Activated CD8-positive, alpha-beta memory T cell treated with anti-CD3 and anti-CD28 coated beads for 36 hours (primary cell): ENCODE measurements at regions not wholly inside any gene's neighbourhood (a gene's known extent, or its start where the extent isn't known, plus 50 kb on each side); places are given as distances from the start of the nearest gene placed in this dataset.

Source experiments
- CTCF ChIA-PET: fragments of 350-600 bp; sonication (Branson Sonifier 250); formaldehyde crosslinking; loops from one replicate; lab custom pipeline; 2021; ENCODE audit warnings: antibody characterized with exemption; lab: Charles Lee
- POLR2A ChIA-PET: fragments of 350-600 bp; sonication (Branson Sonifier 250); formaldehyde crosslinking; loops from one replicate; lab custom pipeline; 2021; ENCODE audit warnings: antibody characterized with exemption; lab: Charles Lee

DNA sequence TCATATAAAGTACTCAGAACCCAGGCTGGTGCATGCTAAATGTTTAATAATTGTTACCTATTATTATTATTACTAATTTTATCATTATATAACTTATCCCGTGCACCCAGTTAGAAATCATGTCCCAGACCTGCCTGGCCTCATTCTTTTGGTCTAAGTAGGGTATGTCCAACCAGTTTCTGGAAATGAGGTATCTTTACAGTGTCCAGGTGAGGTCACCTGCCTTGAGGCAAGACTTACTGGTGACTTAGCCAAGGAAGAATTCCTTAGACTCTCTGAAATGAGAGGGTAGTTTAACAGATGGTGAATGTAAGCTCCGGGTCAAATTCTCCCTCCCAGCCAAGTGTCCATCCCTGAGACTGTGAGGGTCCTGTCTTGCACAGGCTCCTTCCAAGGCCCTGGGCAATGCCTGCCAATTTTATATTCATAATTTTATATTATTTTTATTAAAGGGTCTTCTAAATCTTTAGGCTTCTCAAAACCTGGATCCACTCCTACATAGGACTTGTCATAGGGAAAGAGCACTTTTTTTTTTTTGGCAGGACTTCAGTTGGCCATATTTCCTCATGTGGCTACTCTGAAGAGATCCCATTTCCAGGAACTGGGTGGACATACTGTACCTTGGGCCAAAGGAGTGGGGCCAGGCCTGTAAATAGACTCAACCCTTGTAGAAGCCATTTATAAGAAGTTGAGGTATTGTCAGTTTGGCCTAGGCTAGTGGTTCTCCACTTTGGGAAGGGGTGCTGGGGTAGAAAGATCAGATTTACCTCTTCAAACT, 96.7 kb upstream of the KCNA3 start:
- CTCF ChIA-PET = no interaction called here
- POLR2A ChIA-PET = no interaction called here

DNA sequence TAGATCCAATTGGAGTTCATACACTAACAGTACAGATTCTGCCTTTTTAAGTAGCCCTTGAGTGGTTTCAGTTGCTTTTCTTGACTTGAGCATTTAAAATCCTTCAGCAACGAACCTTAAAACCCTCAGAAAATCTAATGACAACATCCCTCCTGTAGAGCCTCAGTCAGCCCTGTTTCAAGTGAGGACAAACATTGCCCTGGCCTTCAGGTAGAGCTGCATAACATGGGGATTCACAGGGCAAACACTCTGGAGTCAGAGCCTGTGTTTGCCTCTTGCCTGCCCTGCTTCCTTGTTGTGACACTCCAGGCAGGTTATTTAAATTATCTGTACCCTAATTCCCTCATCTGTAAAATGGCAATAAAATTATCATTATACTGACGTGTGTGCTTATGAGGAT, 96.1 kb upstream of the KCNA3 start:
- POLR2A ChIA-PET = no interaction called here
- CTCF ChIA-PET = interaction anchor here (1.2 to 1.3 kb wide), 2 partner anchors 153 to 247 kb away, joined by 3 to 4 read pairs; no protein-coding TSS in a partner anchor

- CTCF ChIA-PET = interaction anchor here (0.8 to 1.0 kb wide), 2 partner anchors 120 to 152 kb away, joined by 3 read pairs; no protein-coding TSS in a partner anchor
- POLR2A ChIA-PET = no interaction called here
Observed at GRCh38 chr1:110768605-110769004, 93.9 kb upstream of the KCNA3 start.

DNA sequence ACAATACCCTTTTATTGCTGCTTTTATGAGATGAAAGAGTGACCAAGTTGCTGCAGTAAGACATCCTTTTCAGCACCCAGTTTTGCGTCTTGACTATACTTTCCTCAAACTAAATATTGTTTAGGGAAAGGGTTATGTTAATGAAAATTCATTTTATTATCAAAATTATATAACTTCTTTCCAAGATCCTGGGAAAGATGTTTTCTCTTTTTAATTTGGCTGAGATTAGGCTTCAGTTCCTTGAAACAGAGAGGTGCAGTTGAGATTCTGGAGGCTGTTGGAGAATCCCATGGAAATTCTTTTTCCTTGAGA, 91.6 kb upstream of the KCNA3 start:
- CTCF ChIA-PET = interaction anchor here (0.5 to 5.1 kb wide), 21 partner anchors 9 to 271 kb away, joined by 3 to 48 read pairs (median 5); no protein-coding TSS in a partner anchor
- POLR2A ChIA-PET = interaction anchor here (1.9 kb wide), 1 partner anchor 147 kb away, joined by 5 read pairs; no protein-coding TSS in a partner anchor

GRCh38 chr1:110765640-110766335, 91.0 kb upstream of the KCNA3 start:
- POLR2A ChIA-PET = interaction anchor here (1.9 kb wide), 1 partner anchor 147 kb away, joined by 5 read pairs; no protein-coding TSS in a partner anchor
- CTCF ChIA-PET = interaction anchor here (0.5 to 5.1 kb wide), 24 partner anchors 9 to 270 kb away, joined by 3 to 48 read pairs (median 5); no protein-coding TSS in a partner anchor

DNA sequence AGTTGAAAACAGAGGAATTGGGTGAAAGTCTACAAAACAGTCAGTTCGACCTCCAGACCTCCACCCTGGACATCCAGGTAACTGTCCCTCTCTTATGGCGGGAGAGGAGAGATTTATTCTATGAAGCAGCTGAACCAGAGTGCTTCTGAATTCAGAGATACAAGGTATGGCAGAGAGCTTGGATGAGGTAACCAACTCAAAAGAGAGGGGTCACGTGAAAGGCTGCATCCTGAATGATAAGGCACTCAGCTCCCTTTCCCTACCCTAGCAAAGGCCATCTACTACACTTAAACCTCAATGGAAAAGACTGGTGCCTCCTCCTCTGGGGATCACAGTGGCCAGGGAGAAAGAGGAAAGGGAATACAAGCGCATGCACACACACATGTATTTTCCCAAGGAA, 88.4 kb upstream of the KCNA3 start:
- POLR2A ChIA-PET = no interaction called here
- CTCF ChIA-PET = interaction anchor here (0.6 to 5.1 kb wide), 2 partner anchors 19 to 709 kb away, joined by 4 to 38 read pairs; no protein-coding TSS in a partner anchor

DNA sequence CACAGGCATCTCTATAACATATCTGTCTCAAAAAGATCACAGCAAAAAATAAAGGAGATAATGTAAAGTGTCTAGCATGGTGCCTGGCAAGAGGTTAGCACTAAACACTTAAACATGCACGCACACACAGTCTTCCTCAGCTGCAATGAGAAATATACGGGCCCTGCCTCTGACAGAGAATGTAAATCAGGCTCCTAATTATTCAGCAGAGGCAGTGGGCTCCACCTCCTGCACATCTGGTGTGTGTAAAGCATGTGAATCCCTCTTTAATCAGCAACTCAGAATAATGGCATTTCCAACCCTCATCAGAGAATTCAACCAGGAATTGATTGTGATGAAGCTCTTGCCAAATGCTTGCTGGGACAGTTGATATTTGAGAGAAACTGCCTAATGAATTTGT, 85.6 kb upstream of the KCNA3 start:
- POLR2A ChIA-PET = no interaction called here

DNA sequence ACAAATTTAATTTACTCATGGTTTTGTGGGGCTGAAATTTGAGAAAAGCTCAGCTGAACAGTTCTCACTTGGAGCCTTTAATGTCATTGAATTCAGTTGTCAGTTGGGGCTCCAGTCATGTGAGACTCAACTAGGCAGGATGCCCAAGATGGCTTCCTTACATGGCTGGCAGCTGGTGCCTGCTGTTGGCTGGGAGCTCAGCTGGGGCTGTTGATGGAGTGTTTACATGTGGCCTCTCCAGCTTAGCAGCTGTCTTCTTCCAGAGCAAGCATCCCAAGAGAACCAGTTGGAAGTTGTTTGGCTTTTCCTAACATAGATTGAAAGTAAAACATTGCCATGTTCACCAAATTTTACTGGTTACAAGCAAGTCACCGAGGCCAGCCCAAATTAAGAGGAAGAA, 81.8 kb upstream of the KCNA3 start:
- CTCF ChIA-PET = no interaction called here
- POLR2A ChIA-PET = no interaction called here

More for the DNA sequence above, 85.6 kb upstream of the KCNA3 start:
- CTCF ChIA-PET = no interaction called here

DNA sequence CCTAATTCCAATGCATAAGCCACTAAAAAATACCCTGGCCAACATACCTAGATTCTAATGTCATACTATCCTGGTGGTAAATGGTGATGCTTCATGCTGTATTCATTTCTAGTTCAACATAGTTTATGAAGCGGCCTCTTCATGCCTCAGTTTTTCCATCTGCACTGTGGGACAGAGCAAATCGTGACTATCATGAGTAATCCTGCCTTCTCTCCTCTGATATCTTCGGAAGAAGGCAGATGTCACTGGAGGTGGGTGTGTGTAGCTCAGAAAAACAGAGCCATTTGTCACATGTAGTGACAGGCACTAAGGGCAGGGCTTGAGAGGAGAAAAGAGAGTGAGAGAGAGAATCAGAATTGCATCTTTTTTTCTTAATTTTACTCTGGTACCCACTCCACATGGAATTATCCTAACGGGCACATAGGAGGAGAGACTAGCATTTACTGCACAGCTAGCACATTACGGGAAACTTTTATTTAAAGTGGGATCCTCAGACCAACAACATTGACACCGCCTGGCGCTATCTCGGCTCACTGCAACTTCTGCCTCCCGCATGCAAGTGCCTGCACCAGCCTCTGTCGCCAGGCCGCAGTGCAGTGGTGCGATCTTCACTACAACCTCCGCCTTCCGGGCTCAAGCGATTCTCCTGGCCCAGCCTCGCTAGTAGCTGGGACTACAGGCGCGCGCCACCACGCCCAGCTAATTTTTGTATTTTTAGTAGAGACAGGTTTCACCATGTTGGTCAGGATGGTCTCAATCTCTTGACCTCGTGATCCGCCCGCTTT, 78.4 kb upstream of the KCNA3 start:
- POLR2A ChIA-PET = no interaction called here

DNA sequence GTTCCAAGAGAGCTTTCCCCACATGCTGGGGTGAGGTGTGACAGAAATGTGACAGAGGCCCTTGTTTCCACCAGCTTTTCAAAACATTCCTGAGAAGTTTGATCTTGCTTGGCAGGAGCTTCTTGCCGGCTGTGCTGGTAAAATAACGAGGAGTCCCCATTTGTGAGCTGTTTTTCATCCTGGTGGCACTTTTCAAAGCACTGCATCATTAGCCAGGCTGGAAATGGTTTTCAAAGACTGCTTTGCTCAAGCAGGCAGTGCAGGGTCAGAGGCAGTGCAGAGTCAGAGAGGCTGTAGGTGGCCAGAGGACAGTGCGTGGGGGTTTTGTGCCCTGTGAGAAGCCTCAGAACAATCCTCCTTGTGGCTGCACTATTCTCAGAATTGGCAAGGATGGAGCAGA, 75.8 kb upstream of the KCNA3 start:
- ChIA-PET POLR2A (no interaction called here), CTCF (interaction anchor here (3.3 kb wide), 1 partner anchor 15 kb away, joined by 10 read pairs; no protein-coding TSS in a partner anchor)

More for the DNA sequence above, 78.4 kb upstream of the KCNA3 start:
- CTCF ChIA-PET = interaction anchor here (1.1 to 3.3 kb wide), 3 partner anchors 12 to 166 kb away, joined by 3 to 10 read pairs (median 3); no protein-coding TSS in a partner anchor

GRCh38 chr1:110749960-110750359, 75.2 kb upstream of the KCNA3 start:
- CTCF ChIA-PET = interaction anchor here (3.3 kb wide), 1 partner anchor 15 kb away, joined by 10 read pairs; no protein-coding TSS in a partner anchor
- POLR2A ChIA-PET = no interaction called here

DNA sequence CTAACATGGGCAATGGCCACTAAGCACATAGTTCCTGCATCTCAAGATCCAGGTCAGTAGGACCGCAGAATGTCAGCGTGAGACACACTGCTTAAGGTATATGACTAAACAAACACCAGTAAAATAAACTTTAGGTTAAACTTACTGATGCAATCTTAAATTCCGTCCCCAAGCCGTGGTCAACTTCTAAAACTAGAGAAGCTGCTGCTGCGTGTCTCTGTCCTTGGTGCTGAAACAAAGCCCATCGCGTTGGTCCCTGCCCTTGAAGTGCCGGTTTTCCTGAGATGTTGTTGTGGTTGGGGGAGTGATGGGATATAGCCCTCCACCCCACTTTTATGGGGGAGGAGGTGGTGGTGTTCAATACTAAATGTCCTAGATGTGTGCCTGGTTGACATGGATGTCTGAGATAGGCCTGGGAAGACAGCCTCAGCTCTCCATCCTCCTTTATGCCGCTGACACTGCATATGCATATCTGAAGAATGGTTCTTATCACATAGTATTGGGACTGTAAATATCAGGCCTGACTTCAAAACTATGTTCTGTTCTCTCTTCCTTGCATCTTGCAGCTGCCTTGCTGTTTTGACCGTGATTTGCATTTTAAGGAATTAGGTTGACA, 72.0 kb upstream of the KCNA3 start:
- ChIA-PET POLR2A (no interaction called here), CTCF (no interaction called here)

- ChIA-PET POLR2A (no interaction called here), CTCF (no interaction called here)
Observed at GRCh38 chr1:110743397-110743796, 68.7 kb upstream of the KCNA3 start.

DNA sequence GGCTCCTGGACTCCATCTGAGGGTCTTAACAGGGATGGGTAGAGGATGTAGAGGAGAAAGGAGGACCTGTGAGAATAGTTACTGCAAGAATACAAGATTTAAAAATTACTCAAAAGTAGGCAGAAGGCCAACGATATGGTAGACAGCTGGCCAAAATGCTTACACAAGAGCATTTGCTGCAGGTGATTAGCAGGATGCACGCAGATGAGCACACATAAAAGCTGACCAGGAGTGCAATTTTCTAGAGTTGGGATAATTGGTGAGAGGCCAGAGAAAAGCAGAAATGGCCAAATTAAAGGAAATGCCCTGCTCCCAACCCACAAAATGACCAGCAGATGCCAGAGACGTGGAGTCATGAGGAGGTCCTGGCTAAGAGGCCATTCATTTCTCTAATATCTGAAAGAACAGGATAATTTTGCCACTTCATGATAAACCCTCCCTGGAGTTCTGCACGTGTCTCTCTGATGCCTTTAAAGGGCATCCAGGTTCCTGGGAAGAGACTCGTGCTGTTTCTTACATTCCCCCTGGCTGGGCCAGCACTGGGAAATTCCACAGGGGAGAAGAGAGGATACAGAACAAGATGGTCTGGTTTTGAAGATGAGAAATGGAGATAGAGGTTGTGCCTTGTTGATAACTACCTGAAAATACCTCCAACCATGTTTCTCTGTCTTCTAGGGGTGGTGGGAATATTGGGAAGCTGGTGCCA, 62.3 kb upstream of the KCNA3 start:
- ChIA-PET POLR2A (no interaction called here), CTCF (interaction anchor here (0.8 kb wide), 1 partner anchor 46 kb away, joined by 3 read pairs; no protein-coding TSS in a partner anchor)

GRCh38 chr1:110734133-110734680, 59.5 kb upstream of the KCNA3 start:
- POLR2A ChIA-PET = interaction anchor here (0.6 kb wide), 1 partner anchor 310 kb away, joined by 5 read pairs; no protein-coding TSS in a partner anchor
- CTCF ChIA-PET = interaction anchor here (2.3 kb wide), 1 partner anchor 32 kb away, joined by 6 read pairs; no protein-coding TSS in a partner anchor

GRCh38 chr1:110731529-110731928, 56.8 kb upstream of the KCNA3 start:
- ChIA-PET POLR2A (no interaction called here), CTCF (no interaction called here)

DNA sequence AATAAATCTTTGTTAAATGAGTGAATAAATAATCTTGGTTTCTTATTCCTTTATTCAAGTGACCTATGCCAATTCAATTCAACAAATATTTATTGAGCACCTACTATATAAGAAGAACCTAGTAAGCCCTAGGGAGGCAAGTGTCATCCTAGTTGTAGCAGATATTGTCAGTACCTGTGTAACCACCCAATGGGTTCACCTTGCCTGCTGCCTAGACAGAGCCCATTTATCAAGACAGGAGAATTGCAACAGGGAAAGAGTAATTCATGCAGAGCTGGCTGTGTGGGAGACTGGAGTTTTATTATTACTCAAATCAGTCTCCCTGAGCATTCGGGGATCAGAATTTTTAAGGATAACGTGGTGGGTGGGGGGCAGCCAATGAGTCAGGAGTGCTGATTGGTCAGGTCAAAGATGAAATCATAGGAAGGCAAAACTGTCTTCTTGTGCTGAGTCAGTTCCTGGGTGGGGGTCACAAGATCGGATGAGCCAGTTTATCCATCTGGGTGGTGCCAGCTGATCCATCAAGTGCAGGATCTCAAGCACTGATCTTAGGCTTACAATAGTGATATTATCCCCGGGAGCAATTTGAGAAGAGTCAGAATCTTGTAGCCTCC, 53.8 kb upstream of the KCNA3 start:
- CTCF ChIA-PET = no interaction called here

More for the DNA sequence above, 53.8 kb upstream of the KCNA3 start:
- POLR2A ChIA-PET = no interaction called here
